ENCODE measurements at regions not wholly inside any gene's neighbourhood (a gene's known extent, or its start where the extent isn't known, plus 50 kb on each side); places are given as distances from the start of the nearest gene placed in this dataset.

DNA sequence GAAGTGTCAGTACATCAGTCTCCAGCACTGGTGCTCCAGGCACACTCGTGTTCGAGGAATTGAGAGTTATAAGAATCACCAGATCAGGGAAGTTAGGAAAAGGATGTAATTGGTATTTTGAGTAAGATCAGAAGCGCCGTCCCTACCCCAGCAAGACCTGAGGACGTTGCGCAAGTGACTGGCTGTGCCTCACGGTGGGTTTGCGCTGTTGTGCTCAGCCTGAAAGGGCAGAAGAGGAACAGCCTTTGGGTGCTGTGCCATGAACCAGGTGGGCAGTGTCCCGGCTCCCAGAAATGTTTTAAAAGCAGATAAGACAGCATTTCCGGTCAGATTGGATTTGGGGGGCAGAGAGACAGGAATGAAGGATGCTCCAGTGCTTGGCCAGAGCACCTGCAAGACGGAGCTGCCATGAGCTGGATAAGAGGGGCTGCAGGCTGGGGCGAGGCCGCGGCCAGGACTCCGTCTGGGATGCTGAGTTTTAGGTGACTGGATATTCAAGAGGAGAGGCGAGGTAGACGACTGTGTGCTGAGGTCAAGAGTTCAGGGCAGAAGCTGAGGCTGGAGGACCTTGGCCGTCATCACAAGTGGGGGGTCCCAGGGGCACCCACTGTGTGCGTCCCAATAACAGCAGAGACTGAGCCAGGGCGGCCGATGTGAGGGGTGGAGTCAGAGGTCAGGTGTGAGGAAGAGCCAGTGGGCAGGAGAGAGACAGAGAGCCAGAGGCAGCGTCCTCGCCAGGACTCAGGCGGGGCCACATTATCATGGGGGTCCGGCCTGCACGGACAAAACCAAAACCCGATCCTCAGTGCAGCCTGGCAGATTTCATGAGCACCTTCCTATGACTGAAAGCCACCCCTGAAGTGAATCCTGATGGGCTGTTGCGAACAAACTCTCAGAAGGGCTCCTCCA lies 77.7 kb upstream of the ALKAL2 start:
- Histone ChIP-seq H3K27me3 (ENCODE audit: insufficient read depth, low read depth, severe bottlenecking) (peaks cover 45% of the 10 kb centered on the region), H3K36me3 (no peaks in the 10 kb centered on the region), H3K9me3 (ENCODE audit: severe bottlenecking) (peaks cover 30% of the 10 kb centered on the region), H3K4me3 (ENCODE audit: low read depth, low read length) (no peak overlapping the region), H3K27ac (no peak overlapping the region)
- no peak for DNase-seq
- TF ChIP-seq, protein P1, sequence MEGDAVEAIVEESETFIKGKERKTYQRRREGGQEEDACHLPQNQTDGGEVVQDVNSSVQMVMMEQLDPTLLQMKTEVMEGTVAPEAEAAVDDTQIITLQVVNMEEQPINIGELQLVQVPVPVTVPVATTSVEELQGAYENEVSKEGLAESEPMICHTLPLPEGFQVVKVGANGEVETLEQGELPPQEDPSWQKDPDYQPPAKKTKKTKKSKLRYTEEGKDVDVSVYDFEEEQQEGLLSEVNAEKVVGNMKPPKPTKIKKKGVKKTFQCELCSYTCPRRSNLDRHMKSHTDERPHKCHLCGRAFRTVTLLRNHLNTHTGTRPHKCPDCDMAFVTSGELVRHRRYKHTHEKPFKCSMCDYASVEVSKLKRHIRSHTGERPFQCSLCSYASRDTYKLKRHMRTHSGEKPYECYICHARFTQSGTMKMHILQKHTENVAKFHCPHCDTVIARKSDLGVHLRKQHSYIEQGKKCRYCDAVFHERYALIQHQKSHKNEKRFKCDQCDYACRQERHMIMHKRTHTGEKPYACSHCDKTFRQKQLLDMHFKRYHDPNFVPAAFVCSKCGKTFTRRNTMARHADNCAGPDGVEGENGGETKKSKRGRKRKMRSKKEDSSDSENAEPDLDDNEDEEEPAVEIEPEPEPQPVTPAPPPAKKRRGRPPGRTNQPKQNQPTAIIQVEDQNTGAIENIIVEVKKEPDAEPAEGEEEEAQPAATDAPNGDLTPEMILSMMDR (IDR thresholded peaks at IDR 0.05; ENCODE audit: low read depth, low read length): no peak

DNA sequence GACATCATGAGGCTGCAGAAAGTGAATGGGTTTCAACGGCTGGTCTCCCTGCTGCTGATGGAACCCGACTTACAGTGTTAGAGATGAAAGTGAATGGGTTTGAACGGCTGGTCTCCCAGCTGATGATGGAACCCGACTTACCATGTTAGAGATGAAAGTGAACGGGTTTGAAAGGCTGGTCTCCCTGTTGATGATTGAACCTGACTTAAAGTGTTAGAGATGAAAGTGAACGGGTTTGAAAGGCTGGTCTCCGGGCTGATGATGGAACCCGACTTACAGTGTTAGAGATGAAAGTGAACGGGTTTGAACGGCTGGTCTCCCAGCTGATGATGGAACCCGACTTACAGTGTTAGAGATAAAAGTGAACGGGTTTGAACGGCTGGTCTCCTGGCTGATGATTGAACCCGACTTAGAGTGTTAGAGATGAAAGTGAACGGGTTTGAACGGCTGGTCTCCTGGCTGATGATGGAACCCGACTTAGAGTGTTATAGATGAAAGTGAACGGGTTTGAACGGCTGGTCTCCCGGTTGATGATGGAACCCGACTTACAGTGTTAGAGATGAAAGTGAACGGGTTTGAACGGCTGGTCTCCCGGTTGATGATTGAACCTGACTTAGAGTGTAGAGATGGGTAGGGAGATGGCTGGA lies 76.1 kb upstream of the ALKAL2 start:
- TF ChIP-seq, protein P1 (IDR thresholded peaks at IDR 0.05; ENCODE audit: low read depth, low read length): no peak
- peaks cover 50% of the 10 kb centered on the region for H3K27me3 ChIP-seq (ENCODE audit: insufficient read depth, low read depth, severe bottlenecking)
- no peak for DNase-seq
- H3K9me3 ChIP-seq (ENCODE audit: severe bottlenecking): peaks cover 30% of the 10 kb centered on the region
- no peak overlapping the region for H3K4me3 ChIP-seq (ENCODE audit: low read depth, low read length)
- H3K36me3 ChIP-seq: no peaks in the 10 kb centered on the region
- no peak overlapping the region for H3K27ac ChIP-seq

DNA sequence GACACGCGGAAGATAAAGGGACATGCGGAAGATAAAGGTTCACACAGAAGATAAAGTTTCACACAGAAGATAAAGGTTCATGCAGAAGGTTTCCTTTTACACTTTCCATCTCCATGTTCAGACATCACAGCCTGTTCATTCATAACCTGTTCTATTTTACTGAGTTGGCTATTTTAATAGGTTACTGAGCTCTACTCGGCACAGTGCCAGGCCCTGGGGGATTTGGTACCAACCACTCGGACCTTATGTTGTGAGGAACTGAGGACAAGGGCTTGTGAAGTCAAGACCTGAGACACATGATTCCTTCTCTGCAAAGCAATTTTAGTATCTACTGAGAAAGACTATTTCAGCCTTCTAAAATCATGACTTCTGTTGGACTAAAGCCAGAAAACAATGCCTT lies 75.0 kb upstream of the ALKAL2 start:
- Histone ChIP-seq H3K36me3 (no peaks in the 10 kb centered on the region), H3K27ac (no peak overlapping the region), H3K27me3 (ENCODE audit: insufficient read depth, low read depth, severe bottlenecking) (peaks cover 57% of the 10 kb centered on the region), H3K9me3 (ENCODE audit: severe bottlenecking) (peaks cover 30% of the 10 kb centered on the region), H3K4me3 (ENCODE audit: low read depth, low read length) (no peak overlapping the region)
- TF ChIP-seq, protein P1 (IDR thresholded peaks at IDR 0.05; ENCODE audit: low read depth, low read length): no peak
- no peak for DNase-seq

DNA sequence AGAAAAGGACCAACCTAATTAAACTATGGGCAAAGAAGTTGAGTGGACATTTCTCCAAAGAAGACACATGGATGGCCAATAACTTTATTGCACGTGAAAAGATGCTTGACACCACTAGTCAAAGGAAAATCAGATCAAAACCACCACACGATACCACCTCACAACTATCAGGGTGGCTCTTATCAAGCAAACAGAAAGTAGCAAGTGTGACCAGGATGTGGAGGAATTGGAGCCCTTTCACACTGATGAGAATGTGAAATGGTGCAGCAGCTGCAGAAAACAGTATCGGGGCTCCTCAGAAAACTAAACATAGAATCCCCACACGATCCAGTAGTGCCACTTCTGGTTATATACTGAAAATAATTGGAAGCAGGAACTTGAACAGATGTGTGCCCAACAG lies 72.2 kb upstream of the ALKAL2 start:
- Histone ChIP-seq H3K4me3 (ENCODE audit: low read depth, low read length) (no peak overlapping the region), H3K27me3 (ENCODE audit: insufficient read depth, low read depth, severe bottlenecking) (peaks cover 42% of the 10 kb centered on the region), H3K27ac (no peak overlapping the region), H3K36me3 (no peaks in the 10 kb centered on the region), H3K9me3 (ENCODE audit: severe bottlenecking) (peaks cover 30% of the 10 kb centered on the region)
- no peak for DNase-seq
- TF ChIP-seq, protein P1 (IDR thresholded peaks at IDR 0.05; ENCODE audit: low read depth, low read length): no peak

DNA sequence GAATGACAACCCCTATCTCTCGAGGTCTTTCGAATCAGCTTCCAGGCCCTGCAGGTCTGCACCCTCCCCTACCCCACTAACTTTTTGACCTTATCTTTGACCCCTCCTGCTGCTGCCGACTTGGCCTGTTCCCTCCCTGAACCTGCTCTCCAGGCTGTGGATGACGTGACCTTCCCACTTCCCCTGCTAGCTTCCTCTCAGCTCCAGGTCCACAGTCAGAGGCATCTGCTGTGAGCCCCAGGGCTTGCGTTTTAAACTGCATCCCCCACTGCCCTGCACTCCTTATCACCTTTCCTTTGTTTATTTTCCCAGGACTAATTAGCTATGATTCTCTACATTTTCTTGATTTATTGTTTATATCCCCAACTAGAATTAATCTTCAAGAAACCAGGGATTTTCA lies 71.2 kb upstream of the ALKAL2 start:
- peaks cover 32% of the 10 kb centered on the region for H3K27me3 ChIP-seq (ENCODE audit: insufficient read depth, low read depth, severe bottlenecking)
- H3K4me3 ChIP-seq (ENCODE audit: low read depth, low read length): no peak overlapping the region
- peaks cover 25% of the 10 kb centered on the region for H3K9me3 ChIP-seq (ENCODE audit: severe bottlenecking)
- H3K27ac ChIP-seq: no peak overlapping the region
- no peak for DNase-seq
- no peaks in the 10 kb centered on the region for H3K36me3 ChIP-seq
- TF ChIP-seq, protein P1 (IDR thresholded peaks at IDR 0.05; ENCODE audit: low read depth, low read length): no peak

All from WERI-Rb-1 (cell line).